ENCODE measurements at regions not wholly inside any gene's neighbourhood (a gene's known extent, or its start where the extent isn't known, plus 50 kb on each side); places are given as distances from the start of the nearest gene placed in this dataset.

- FAIRE-seq = no peak
- RAD21 ChIA-PET (ENCODE audit: unreplicated experiment) = no interaction called here
These were observed 86.4 kb upstream of the SHISAL1 start for GRCh38 chr22:44398856-44399837.

More at GRCh38 chr22:44398856-44399837, 86.4 kb upstream of the SHISAL1 start:
- H3K9ac ChIP-seq (ENCODE audit: control insufficient read depth, insufficient read depth, low read length) = no peak overlapping the region
- no peaks in the 10 kb centered on the region for H3K9me3 ChIP-seq (replicated peaks; ENCODE audit: control insufficient read depth, insufficient read depth, low read length)
- H3K4me1 ChIP-seq (ENCODE audit: control insufficient read depth, insufficient read depth, low read length) = no peaks in the 10 kb centered on the region
- no peaks in the 10 kb centered on the region; a peak in 2 of 4 replicates for H3K27me3 ChIP-seq (replicated peaks in 1 of 2; ENCODE audit: control insufficient read depth in 2 of 2, insufficient read depth in 2 of 2, low read length in 1 of 2)
- H3K27ac ChIP-seq (ENCODE audit: control insufficient read depth, insufficient read depth) = no peak overlapping the region
- 30% methylated on average over 18 of the region's 19 CpGs for WGBS (ENCODE audit: insufficient coverage, insufficient replicate concordance, low lambda C conversion rate, missing lambda C conversion rate)
- no peak for DNase-seq (ENCODE audit: low read depth, low spot score)
- H4K20me1 ChIP-seq (ENCODE audit: control insufficient read depth, insufficient read depth) = no peaks in the 10 kb centered on the region
- no peak overlapping the region for H2AFZ ChIP-seq (ENCODE audit: control insufficient read depth, low read depth, low read length)
- no peaks in the 10 kb centered on the region for H3K36me3 ChIP-seq (ENCODE audit: control insufficient read depth in 2 of 2, insufficient read depth in 2 of 2, low read length in 1 of 2)
- ChIA-PET CTCF (no interaction called here), POLR2A (no interaction called here), SMC1A (ENCODE audit: uncharacterized antibody, unreplicated experiment) (no interaction called here)
- H3K4me3 ChIP-seq = no peak overlapping the region
- no peak for ATAC-seq
- BruUV-seq (replicated peaks) = no TSS peak
- in situ Hi-C loops (cut with MboI) (no loop called here), intact Hi-C loops (cut with micrococcal nuclease; ENCODE audit: unreplicated experiment) (no loop called here)
- H3K4me2 ChIP-seq (ENCODE audit: control insufficient read depth, insufficient read depth) = no peak overlapping the region
- H3K79me2 ChIP-seq (ENCODE audit: control insufficient read depth, insufficient read depth, low read length) = no peaks in the 10 kb centered on the region
- TF ChIP-seq NFYB (IDR thresholded peaks at IDR 0.05; ENCODE audit: insufficient read depth, low read depth, low read length) = no peak
- no peak for TF ChIP-seq ATF7 (IDR thresholded peaks at IDR 0.05; ENCODE audit: low read depth)
- no peak for TF ChIP-seq KAT2A (conservative IDR thresholded peaks at IDR 0.05; ENCODE audit: control insufficient read depth, low read depth, low read length)
- TF ChIP-seq IRF5 (IDR thresholded peaks at IDR 0.05; ENCODE audit: borderline replicate concordance) = no peak
- TF ChIP-seq EZH2 (IDR thresholded peaks at IDR 0.05; ENCODE audit: borderline replicate concordance, control insufficient read depth, low read depth, low read length) = no peak
- no peak for TF ChIP-seq HDAC6 (IDR thresholded peaks at IDR 0.05; ENCODE audit: unreplicated experiment)
- no peak for TF ChIP-seq YY1 (IDR thresholded peaks at IDR 0.05; ENCODE audit: low read depth, low read length)
- TF ChIP-seq POLR2AphosphoS5 (IDR thresholded peaks at IDR 0.05; ENCODE audit: low read length) = no peak
- no peak for TF ChIP-seq ZBTB11 (CRISPR knock-in tag; IDR thresholded peaks at IDR 0.05)
- TF ChIP-seq PML (IDR thresholded peaks at IDR 0.05; ENCODE audit: low read length) = no peak
- TF ChIP-seq ESRRA (IDR thresholded peaks at IDR 0.05; ENCODE audit: low read length) = no peak
- TF ChIP-seq TBL1XR1 (IDR thresholded peaks at IDR 0.05; ENCODE audit: low read depth, low read length) = no peak
- no peak for TF ChIP-seq CTCF (IDR thresholded peaks at IDR 0.05 in 2 of 3, conservative IDR thresholded peaks at IDR 0.05 in 1 of 3; ENCODE audit: control insufficient read depth in 2 of 3, extremely low read depth in 1 of 3, insufficient read depth in 1 of 3, low read depth in 3 of 3, low read length in 3 of 3)
- no peak for TF ChIP-seq BACH1 (IDR thresholded peaks at IDR 0.05; ENCODE audit: borderline replicate concordance)
- no peak for TF ChIP-seq HDGF (IDR thresholded peaks at IDR 0.05)

Measured in GM12878 (cell line).